Stimulated activated CD4-positive, alpha-beta T cell treated with anti-CD3 and anti-CD28 coated beads, Interleukin-4, amount 100 ng/mL, for 48 hours (primary cell): ENCODE measurements at regions not wholly inside any gene's neighbourhood (a gene's known extent, or its start where the extent isn't known, plus 50 kb on each side); places are given as distances from the start of the nearest gene placed in this dataset.

Experiments
- DNase-seq, 2 donors: peaks; one replicate each; pipeline ENCODE4 v3.0.0-alpha.2; 2020; ENCODE audit warnings: low read depth in 2 of 2

DNA sequence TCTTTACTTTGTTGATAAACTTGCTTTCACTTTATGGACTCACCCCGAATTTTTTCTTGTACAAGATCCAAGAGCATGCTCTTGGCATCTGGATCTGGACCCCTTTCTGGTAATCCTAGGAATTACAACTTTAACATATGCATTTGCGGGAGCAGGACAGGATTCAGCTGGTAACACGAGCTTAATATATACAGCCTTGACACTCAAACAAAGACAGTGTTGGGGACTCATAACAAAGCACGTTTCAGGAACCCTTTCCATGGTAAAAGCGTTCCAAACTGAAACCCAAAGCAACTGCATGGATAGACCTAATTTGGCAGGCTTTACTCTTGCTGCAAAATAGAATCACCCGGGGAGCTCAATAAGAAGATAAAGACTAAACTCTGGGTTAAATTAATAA lies 349.7 kb upstream of the AMELY start:
- no peak for DNase-seq

DNA sequence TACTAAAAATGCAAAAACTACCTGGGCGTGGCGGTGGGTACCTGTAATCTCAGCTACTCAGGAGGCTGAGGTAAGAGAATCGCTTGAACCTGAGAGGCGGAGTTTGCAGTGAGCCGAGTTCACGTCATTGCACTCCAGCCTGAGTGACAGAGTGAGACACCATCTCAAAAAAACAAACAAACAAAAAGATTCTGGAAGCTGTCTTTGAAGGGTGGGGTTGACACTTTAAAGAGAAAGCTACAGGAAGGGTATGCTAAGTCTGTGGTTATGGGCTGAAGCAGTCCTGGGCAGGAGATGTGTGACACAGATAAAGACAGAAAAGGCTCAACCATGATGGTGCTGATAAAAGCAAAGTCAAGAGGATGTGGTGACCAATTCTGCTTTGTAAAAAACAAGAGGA lies 328.5 kb upstream of the AMELY start:
- DNase-seq, result no peak

- no peak for DNase-seq
Measured at GRCh38 chrY:7211971-7212370, 300.4 kb upstream of the AMELY start.

- DNase-seq, result no peak
Measured at GRCh38 chrY:7204456-7204855, 292.9 kb upstream of the AMELY start.

- no peak for DNase-seq
Measured at GRCh38 chrY:7182591-7182990, 271.0 kb upstream of the AMELY start.

- DNase-seq, result no peak
Measured at GRCh38 chrY:7177631-7178030, 266.1 kb upstream of the AMELY start.

- DNase-seq, result no peak
Measured at GRCh38 chrY:7169475-7169874, 257.9 kb upstream of the AMELY start.

DNA sequence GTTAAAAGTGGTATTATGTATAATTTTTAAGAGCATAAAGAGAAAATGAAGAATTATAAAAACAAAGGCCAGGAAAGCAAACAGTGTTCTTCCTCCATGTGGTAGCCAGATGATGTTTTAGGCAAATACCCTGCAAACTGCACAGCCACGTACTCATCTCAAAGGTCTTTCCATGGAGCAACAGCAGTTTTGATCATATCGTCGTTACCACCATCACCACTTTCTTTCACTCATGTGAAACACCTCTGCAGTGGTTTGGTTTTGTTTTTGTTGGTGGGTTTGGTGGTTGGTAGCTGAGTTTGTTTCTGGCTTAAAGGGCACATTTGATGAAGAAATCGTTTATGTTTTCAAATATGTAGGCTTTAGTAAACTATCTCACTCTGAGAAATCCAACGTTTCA lies 229.9 kb upstream of the AMELY start:
- no peak for DNase-seq
